ENCODE measurements at regions not wholly inside any gene's neighbourhood (a gene's known extent, or its start where the extent isn't known, plus 50 kb on each side); places are given as distances from the start of the nearest gene placed in this dataset.

GRCh38 chr5:159440968-159441367 lies 110.7 kb upstream of the IL12B start:
- TF ChIP-seq CTCF (IDR thresholded peaks at IDR 0.05; ENCODE audit: low read depth, low read length, missing control alignments): no peak

GRCh38 chr5:159441441-159441840 lies 111.2 kb upstream of the IL12B start:
- H3K4me3 ChIP-seq (replicated peaks; ENCODE audit: low read depth, low read length): no peak overlapping the region
- DNase-seq (ENCODE audit: extremely low read depth, low read depth): no peak
- no peak for TF ChIP-seq CTCF (IDR thresholded peaks at IDR 0.05; ENCODE audit: low read depth, low read length, missing control alignments)

More at GRCh38 chr5:159440968-159441367, 110.7 kb upstream of the IL12B start:
- DNase-seq (ENCODE audit: extremely low read depth, low read depth): no peak
- no peak overlapping the region for H3K4me3 ChIP-seq (replicated peaks; ENCODE audit: low read depth, low read length)

DNA sequence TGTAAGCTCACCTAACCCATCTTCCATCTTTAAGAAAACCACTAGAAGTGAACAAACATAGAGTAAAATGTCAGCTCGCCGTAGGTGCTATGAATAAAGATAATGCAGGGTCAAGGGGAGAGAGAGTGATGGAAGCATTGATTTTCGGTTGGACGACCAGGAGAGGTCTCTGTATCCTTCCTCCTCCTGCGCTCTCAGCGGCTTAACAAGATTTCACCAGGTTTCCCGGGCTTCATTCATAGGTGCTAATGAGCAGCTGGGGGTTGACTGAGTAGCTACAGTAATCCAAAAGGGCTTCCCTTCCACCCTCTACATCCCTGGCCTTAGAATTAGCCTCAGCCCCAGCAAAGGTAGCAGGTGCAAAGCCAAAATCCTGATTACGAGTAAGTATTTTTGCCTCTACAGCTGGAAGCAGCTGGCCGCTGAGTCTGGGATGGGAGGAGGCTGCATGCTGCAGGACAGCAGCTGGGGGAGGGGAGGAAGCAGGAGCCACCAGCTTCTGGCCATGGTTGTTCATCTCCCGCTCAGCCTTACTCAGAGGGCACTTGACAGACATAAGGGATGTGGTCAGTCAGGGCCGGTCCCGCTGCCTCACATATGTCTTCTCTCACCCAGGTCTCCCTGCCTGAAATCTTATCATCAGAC lies 112.0 kb upstream of the IL12B start:
- DNase-seq (ENCODE audit: extremely low read depth, low read depth): no peak
- H3K4me3 ChIP-seq (replicated peaks; ENCODE audit: low read depth, low read length): no peak overlapping the region
- no peak for TF ChIP-seq CTCF (IDR thresholded peaks at IDR 0.05; ENCODE audit: low read depth, low read length, missing control alignments)

GRCh38 chr5:159444441-159445082 lies 114.3 kb upstream of the IL12B start:
- DNase-seq (ENCODE audit: extremely low read depth, low read depth): no peak
- peak; percentile 45 for TF ChIP-seq CTCF (IDR thresholded peaks at IDR 0.05; ENCODE audit: low read depth, low read length, missing control alignments)
- H3K4me3 ChIP-seq (replicated peaks; ENCODE audit: low read depth, low read length): no peak overlapping the region

DNA sequence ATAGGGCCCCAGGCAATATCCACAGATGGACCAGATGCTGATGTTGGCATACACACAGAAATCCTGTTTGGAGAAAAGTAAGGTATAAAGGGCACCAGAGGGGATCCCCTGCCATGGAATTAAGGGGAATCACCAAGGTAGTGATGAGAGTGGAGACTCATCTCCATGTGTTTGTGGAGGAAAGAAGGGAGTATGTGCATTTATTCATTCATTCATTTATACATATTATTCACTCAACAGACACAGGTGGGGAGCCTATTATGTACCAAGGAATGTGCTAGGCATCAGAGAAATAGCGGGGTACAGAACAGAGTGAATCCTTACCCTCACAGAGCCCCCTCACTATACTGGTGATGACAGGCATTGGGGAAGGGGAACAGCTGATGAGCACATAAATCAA lies 116.8 kb upstream of the IL12B start:
- no peak overlapping the region for H3K4me3 ChIP-seq (replicated peaks; ENCODE audit: low read depth, low read length)
- no peak for TF ChIP-seq CTCF (IDR thresholded peaks at IDR 0.05; ENCODE audit: low read depth, low read length, missing control alignments)
- no peak for DNase-seq (ENCODE audit: extremely low read depth, low read depth)

DNA sequence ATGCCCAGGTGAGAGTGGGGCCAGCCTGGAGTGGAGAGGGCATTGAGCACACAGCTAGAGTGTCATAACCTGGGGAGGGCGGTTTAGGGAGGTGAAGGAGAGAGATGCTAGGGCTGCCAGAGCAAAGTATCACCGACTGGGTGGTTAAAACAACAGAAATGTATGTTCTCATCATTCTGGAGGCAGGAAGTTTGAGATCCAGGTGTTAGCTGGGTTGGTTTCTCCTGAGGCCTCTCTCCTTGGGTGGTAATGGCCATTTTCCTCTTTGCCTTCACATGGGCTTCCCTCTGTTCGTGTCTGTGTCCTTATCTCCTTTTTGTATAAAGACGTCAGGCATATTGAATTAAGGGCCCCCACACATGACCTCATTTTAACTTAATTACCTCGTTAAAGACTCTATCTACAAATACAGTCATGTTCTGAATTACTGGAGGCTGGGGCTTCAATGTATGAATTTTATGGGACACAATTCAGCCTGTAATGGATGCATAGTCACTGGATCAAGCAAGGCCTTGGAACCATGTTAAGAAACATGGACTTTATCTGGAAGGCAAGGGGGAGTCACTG lies 118.6 kb upstream of the IL12B start:
- no peak for TF ChIP-seq CTCF (IDR thresholded peaks at IDR 0.05; ENCODE audit: low read depth, low read length, missing control alignments)
- no peak for DNase-seq (ENCODE audit: extremely low read depth, low read depth)
- H3K4me3 ChIP-seq (replicated peaks; ENCODE audit: low read depth, low read length): no peak overlapping the region
